HG03064 (cell line): ENCODE measurements at regions not wholly inside any gene's neighbourhood (a gene's known extent, or its start where the extent isn't known, plus 50 kb on each side); places are given as distances from the start of the nearest gene placed in this dataset.

ENCODE experiments used
- ATAC-seq: cut with Tn5 transposase; IDR thresholded peaks from one replicate; pipeline ENCODE4 v1.9.1; 2021; ENCODE audit warnings: low read depth; ENCODE audit not compliant: unreplicated experiment

- ATAC-seq: no peak
Observed at GRCh38 chr2:217749008-217749407, 253.8 kb downstream of the TNS1 start.

GRCh38 chr2:217746808-217747207 is 256.0 kb downstream of the TNS1 start:
- no peak for ATAC-seq

- no peak for ATAC-seq
Observed at GRCh38 chr2:217743966-217744761, 258.6 kb downstream of the TNS1 start.

- no peak for ATAC-seq
Observed at GRCh38 chr2:217743407-217743806, 259.4 kb downstream of the TNS1 start.

GRCh38 chr2:217742841-217743240 is 260.0 kb downstream of the TNS1 start:
- ATAC-seq: no peak

- no peak for ATAC-seq
Observed at GRCh38 chr2:217742276-217742675, 260.5 kb downstream of the TNS1 start.

- ATAC-seq: no peak
Observed at GRCh38 chr2:217741381-217741955, 261.3 kb downstream of the TNS1 start.

GRCh38 chr2:217740756-217741155 is 262.0 kb downstream of the TNS1 start:
- no peak for ATAC-seq

GRCh38 chr2:217740178-217740577 is 262.6 kb downstream of the TNS1 start:
- no peak for ATAC-seq

- no peak for ATAC-seq
Observed at GRCh38 chr2:217739741-217740140, 263.1 kb downstream of the TNS1 start.

GRCh38 chr2:217738061-217738460 is 264.7 kb downstream of the TNS1 start:
- no peak for ATAC-seq

- no peak for ATAC-seq
Observed at GRCh38 chr2:217736776-217737550, 265.8 kb downstream of the TNS1 start.

GRCh38 chr2:217735899-217736298 is 266.9 kb downstream of the TNS1 start:
- no peak for ATAC-seq

- no peak for ATAC-seq
Observed at GRCh38 chr2:217735034-217735433, 267.8 kb downstream of the TNS1 start.

- no peak for ATAC-seq
Observed at GRCh38 chr2:217733461-217733860, 269.3 kb downstream of the TNS1 start.

GRCh38 chr2:217732992-217733391 is 269.8 kb downstream of the TNS1 start:
- no peak for ATAC-seq

GRCh38 chr2:217731805-217732204 is 271.0 kb downstream of the TNS1 start:
- ATAC-seq: no peak

GRCh38 chr2:217729421-217730053 is 273.3 kb downstream of the TNS1 start:
- ATAC-seq: no peak

- ATAC-seq: no peak
Observed at GRCh38 chr2:217727801-217728200, 275.0 kb downstream of the TNS1 start.

GRCh38 chr2:217725409-217725808 is 277.4 kb downstream of the TNS1 start:
- no peak for ATAC-seq

- ATAC-seq: no peak
Observed at GRCh38 chr2:217724471-217724870, 278.3 kb downstream of the TNS1 start.
